ENCODE measurements at regions not wholly inside any gene's neighbourhood (a gene's known extent, or its start where the extent isn't known, plus 50 kb on each side); places are given as distances from the start of the nearest gene placed in this dataset.

- H3K27ac ChIP-seq: no peak overlapping the region
- no peak for TF ChIP-seq CTCF (conservative IDR thresholded peaks at IDR 0.05)
Observed at GRCh38 chr5:68475476-68475983, 260.0 kb downstream of the PIK3R1 start.

- no peak; the same call in 1 of the 2 replicates for TF ChIP-seq CTCF (conservative IDR thresholded peaks at IDR 0.05)
- no peak overlapping the region for H3K27ac ChIP-seq
Observed at GRCh38 chr5:68476854-68477253, 261.3 kb downstream of the PIK3R1 start.

- no peak for TF ChIP-seq CTCF (conservative IDR thresholded peaks at IDR 0.05)
- no peak overlapping the region for H3K27ac ChIP-seq
Observed at GRCh38 chr5:68478301-68479095, 262.9 kb downstream of the PIK3R1 start.

GRCh38 chr5:68479524-68479923 is 264.0 kb downstream of the PIK3R1 start:
- TF ChIP-seq CTCF (conservative IDR thresholded peaks at IDR 0.05): no peak
- no peak overlapping the region for H3K27ac ChIP-seq

- H3K27ac ChIP-seq: no peak overlapping the region
- TF ChIP-seq CTCF (conservative IDR thresholded peaks at IDR 0.05): no peak
Observed at GRCh38 chr5:68480335-68480940, 264.9 kb downstream of the PIK3R1 start.

- no peak overlapping the region for H3K27ac ChIP-seq
- no peak for TF ChIP-seq CTCF (conservative IDR thresholded peaks at IDR 0.05)
Observed at GRCh38 chr5:68482199-68482598, 266.6 kb downstream of the PIK3R1 start.

GRCh38 chr5:68484307-68485068 is 268.9 kb downstream of the PIK3R1 start:
- TF ChIP-seq CTCF (conservative IDR thresholded peaks at IDR 0.05): no peak
- H3K27ac ChIP-seq: no peak overlapping the region
